ENCODE measurements at regions not wholly inside any gene's neighbourhood (a gene's known extent, or its start where the extent isn't known, plus 50 kb on each side); places are given as distances from the start of the nearest gene placed in this dataset.

- no peaks in the 10 kb centered on the region for H3K9me3 Mint-ChIP-seq
- H3K36me3 Mint-ChIP-seq (ENCODE audit: insufficient read depth in 1 of 3, low read depth in 3 of 3) = no peaks in the 10 kb centered on the region
- no peak overlapping the region for H4K8ac ChIP-seq (replicated peaks; ENCODE audit: insufficient read length, low read depth, low read length)
- no peak for TF ChIP-seq CTCF (conservative IDR thresholded peaks at IDR 0.05)
- no peak overlapping the region for H2AK5ac ChIP-seq (ENCODE audit: insufficient read length, low read length)
- no peak overlapping the region for H2BK120ac ChIP-seq (ENCODE audit: low read depth, low read length, poor library complexity, severe bottlenecking)
- H3K27me3 ChIP-seq (ENCODE audit: insufficient read depth, low read length) = no peaks in the 10 kb centered on the region
- H3K4ac ChIP-seq (ENCODE audit: low read depth, low read length) = no peak overlapping the region
- H4K5ac ChIP-seq (ENCODE audit: insufficient read length, low read depth, low read length) = no peak overlapping the region
- H3K4me1 Mint-ChIP-seq = peaks cover 25 to 34% of the 10 kb centered on the region in 2 experiments
- H3K27me3 Mint-ChIP-seq (ENCODE audit: low read depth) = no peaks in the 10 kb centered on the region
- no peak overlapping the region for H3K56ac ChIP-seq (ENCODE audit: insufficient read length, low read depth, low read length)
- H3K4me3 Mint-ChIP-seq = no peak overlapping the region; a peak in 1 of 5 replicates
- no peak overlapping the region for H2BK15ac ChIP-seq (ENCODE audit: low read depth, low read length)
- H2BK12ac ChIP-seq (ENCODE audit: insufficient read length, low read depth, low read length) = no peak overlapping the region
- WGBS (ENCODE audit: extremely low coverage, insufficient read length, low lambda C conversion rate) = no CpG with 5 or more reads among the region's 5 CpGs
- no peaks in the 10 kb centered on the region for H4K20me1 ChIP-seq (ENCODE audit: control insufficient read depth, insufficient read depth, insufficient read length)
- DNase-seq = no peak
- no peak overlapping the region for H3K4me2 ChIP-seq (ENCODE audit: insufficient read depth, insufficient read length, low read length)
- H2BK20ac ChIP-seq (ENCODE audit: low read depth, low read length, poor library complexity, severe bottlenecking) = no peak overlapping the region
- H3K23ac ChIP-seq (ENCODE audit: insufficient read length, low read depth, low read length) = no peak overlapping the region
- no peaks in the 10 kb centered on the region; the same call in 1 of the 2 replicates for H3K4me1 ChIP-seq (ENCODE audit: insufficient read depth, low read length)
- no peak overlapping the region for H2AFZ ChIP-seq (ENCODE audit: low read length)
- no peak overlapping the region for H2BK5ac ChIP-seq (ENCODE audit: insufficient read length, low read length)
- no peaks in the 10 kb centered on the region for H3K23me2 ChIP-seq (ENCODE audit: insufficient read length, low read depth, low read length, poor library complexity, severe bottlenecking)
- H3K79me2 ChIP-seq (ENCODE audit: insufficient read depth, low read length) = no peaks in the 10 kb centered on the region
- H3K27ac ChIP-seq (ENCODE audit: insufficient read length, low read depth, low read length) = no peak overlapping the region
- H3K9me3 ChIP-seq (ENCODE audit: control insufficient read depth, low read depth, low read length) = no peaks in the 10 kb centered on the region
- no peak overlapping the region for H3K9ac ChIP-seq (ENCODE audit: extremely low read depth, insufficient read length, low read length)
- no peak overlapping the region for H3K14ac ChIP-seq (ENCODE audit: insufficient read depth, low read length)
- H3K27ac Mint-ChIP-seq = peak overlapping the region; percentile 2 to 16 (median 11); a peak in 4 of 7 replicates
- no peak overlapping the region for H3K18ac ChIP-seq (ENCODE audit: insufficient read length, low read depth, low read length)
- no peaks in the 10 kb centered on the region for H3K79me1 ChIP-seq (ENCODE audit: insufficient read depth, low read depth, low read length, poor library complexity, severe bottlenecking)
- no peak overlapping the region for H3T11ph ChIP-seq (ENCODE audit: low read length)
- no peak overlapping the region for H4K91ac ChIP-seq (ENCODE audit: insufficient read length, low read depth, low read length)
Observed at GRCh38 chr6:144624246-144624645, 339.1 kb downstream of the UTRN start.

All from H9 (cell line).